Heart right ventricle (tissue), 16 donors: ENCODE measurements at regions not wholly inside any gene's neighbourhood (a gene's known extent, or its start where the extent isn't known, plus 50 kb on each side); places are given as distances from the start of the nearest gene placed in this dataset.

Experiments used
- ATAC-seq, 8 donors: fragments of 200-7000 bp; cut with Tn5 transposase; one replicate each; pipeline ENCODE4 v1.9.1; 2020; ENCODE audit warnings: mild to moderate bottlenecking in 8 of 8, moderate library complexity in 8 of 8, moderate number of reproducible peaks in 1 of 8
- DNase-seq, 2 donors: peaks; one replicate each; pipeline ENCODE4 v3.0.0-alpha.2; 2020
- H3K27ac ChIP-seq, 10 donors: fragments of 200-600 bp; sonication (generic) in 2 of 10; one replicate each; pipeline versions ENCODE4 v1.5.0 to v1.8.0; 2020 to 2022; ENCODE audit warnings: mild to moderate bottlenecking in 3 of 10
- H3K27me3 ChIP-seq, 7 donors: fragments of 200-600 bp; one replicate each; pipeline ENCODE4 v1.8.0; 2021 to 2022; ENCODE audit warnings: mild to moderate bottlenecking in 2 of 7
- H3K36me3 ChIP-seq, 9 donors: fragments of 200-600 bp; sonication (generic) in 1 of 9; one replicate each; pipeline versions ENCODE4 v1.5.0 to v1.8.0; 2020 to 2022; ENCODE audit warnings: mild to moderate bottlenecking in 2 of 9
- H3K4me1 ChIP-seq, 9 donors: fragments of 200-600 bp; sonication (generic) in 1 of 9; one replicate each; pipeline versions ENCODE4 v1.5.0 to v1.8.0; 2020 to 2022; ENCODE audit warnings: mild to moderate bottlenecking in 4 of 9
- H3K4me3 ChIP-seq, 10 donors: fragments of 200-600 bp; sonication (generic) in 2 of 10; one replicate each; pipeline versions ENCODE4 v1.5.0 to v1.8.0; 2020 to 2022; ENCODE audit warnings: mild to moderate bottlenecking in 7 of 10, moderate library complexity in 2 of 10
- H3K9me3 ChIP-seq, 11 donors: fragments of 200-600 bp in 10 of 11; sonication (generic) in 2 of 11; one replicate each; pipeline versions ENCODE4 v1.5.0 to v1.8.0; 2013 to 2022; ENCODE audit warnings: mild to moderate bottlenecking in 2 of 11, control low read depth in 1 of 11, moderate library complexity in 1 of 11
- WGBS, 2 donors: extraction: QIAGEN DNeasy Blood & Tissue Kit; methylation state at CpG; one replicate each; pipeline ENCODE4 v1.1.7; 2013; ENCODE audit warnings: inconsistent platforms in 1 of 2; 5-methylcytosine and 5-hydroxymethylcytosine counted together
- intact Hi-C, 10 donors: fragments of 100-400 bp; cut with DNase I; formaldehyde crosslinking; loops; one replicate each; pipeline versions ENCODE4 v1.11.1 to v1.14.2; 2022
- TF ChIP-seq, protein P1 (sequence below), 9 donors: fragments of 200-600 bp; sonication (generic) in 2 of 9; IDR thresholded peaks; one replicate each; pipeline versions ENCODE4 v1.5.0 to v1.8.0; 2021 to 2022; ENCODE audit warnings: antibody characterized with exemption in 9 of 9, mild to moderate bottlenecking in 5 of 9, moderate library complexity in 1 of 9
- donor health status: Arrhythmogenic right ventricular cardiomyopathy.
- donor health status: ischemic (EF 13 %, LVEDD 7.1; RV severe dilation, severe dysfunction).
- donor health status: healthy with polysubstance abuse.
- donor health status: DM: no; HTN: yes; CAD: no.
- donor health status: DM: no; HTN: no; CAD: no.
- donor health status: ischemic (EF 25% LVEDD 6.9; RV normal size, moderate dysfunction).
- donor health status: ischemic (EF 25% LVEDD 5.7; RV mildly dilated, moderate dysfunction).
- donor health status: healthy.
- donor health status: DM: yes; HTN: yes; CAD: no.
- donor health status: Ischemic cardiomyopathy.
- donor health status: ischemic (EF 35%, LVEDD 5.7; RV mildly dilated, moderate dysfunction).
- donor health status: nonischemic (EF 11% LVEDD 7.7; RV severe dilation, severe dysfunction).
- donor health status: DM: yes; HTN: yes; CAD: no.
- donor health status: PGD.
- donor health status: ischemic (EF 29% LVEDD 5.4; RV normal size, mild dysfunction).
- donor health status: nonischemic (EF 23%, LVEDD 6.1; RV moderate dilation, normal function).

DNA sequence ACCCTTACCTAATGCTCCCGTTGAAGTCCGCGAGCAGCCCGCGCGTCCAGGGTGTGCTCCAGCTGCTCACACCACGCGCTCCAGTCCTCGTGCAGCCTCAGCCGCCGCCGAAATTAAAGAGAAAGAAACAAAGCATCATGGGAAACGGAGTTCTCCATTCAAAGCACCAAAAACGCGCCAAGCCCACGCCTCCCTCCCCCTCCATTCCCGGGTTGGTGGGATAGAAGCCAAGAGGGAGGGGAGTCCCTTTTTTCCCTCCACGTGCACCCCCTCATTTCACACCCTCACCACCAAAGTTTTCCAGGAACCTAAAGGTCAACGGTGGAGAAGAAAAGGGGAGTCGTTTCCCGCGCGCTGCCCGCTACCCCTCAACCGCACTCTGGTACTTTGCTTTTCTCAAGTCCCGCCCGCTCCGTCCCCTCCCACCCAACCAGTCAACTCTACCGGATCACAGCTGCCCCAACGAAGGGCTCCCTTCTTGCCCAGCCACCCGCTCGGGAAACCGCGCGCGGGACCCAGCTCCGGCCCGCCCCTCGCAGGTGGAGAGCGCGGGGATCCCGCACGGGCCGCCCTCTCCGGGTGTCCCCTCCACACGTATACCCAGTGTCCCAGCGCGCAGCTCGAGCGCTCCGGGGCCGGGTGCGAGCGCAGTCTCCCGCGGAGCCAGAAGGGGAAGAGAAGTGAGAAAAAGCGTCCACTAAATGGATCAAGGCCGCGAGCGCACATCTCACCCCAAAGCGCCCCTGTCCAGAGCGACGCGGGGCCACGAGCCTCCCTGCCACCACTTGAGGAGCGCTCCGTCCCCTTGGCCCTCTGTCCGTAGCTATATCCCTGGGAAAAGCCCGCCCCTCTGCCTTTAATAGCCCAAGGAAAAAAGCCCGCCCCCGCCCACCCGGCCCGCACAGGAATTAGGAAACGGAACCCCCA lies 65.1 kb upstream of the CCDC160 start:
- no peaks in the 10 kb centered on the region for H3K9me3 ChIP-seq
- DNase-seq (peak; percentile 13 to 14), ATAC-seq (peak; percentile 41 to 81 (median 64))
- TF ChIP-seq, protein P1, sequence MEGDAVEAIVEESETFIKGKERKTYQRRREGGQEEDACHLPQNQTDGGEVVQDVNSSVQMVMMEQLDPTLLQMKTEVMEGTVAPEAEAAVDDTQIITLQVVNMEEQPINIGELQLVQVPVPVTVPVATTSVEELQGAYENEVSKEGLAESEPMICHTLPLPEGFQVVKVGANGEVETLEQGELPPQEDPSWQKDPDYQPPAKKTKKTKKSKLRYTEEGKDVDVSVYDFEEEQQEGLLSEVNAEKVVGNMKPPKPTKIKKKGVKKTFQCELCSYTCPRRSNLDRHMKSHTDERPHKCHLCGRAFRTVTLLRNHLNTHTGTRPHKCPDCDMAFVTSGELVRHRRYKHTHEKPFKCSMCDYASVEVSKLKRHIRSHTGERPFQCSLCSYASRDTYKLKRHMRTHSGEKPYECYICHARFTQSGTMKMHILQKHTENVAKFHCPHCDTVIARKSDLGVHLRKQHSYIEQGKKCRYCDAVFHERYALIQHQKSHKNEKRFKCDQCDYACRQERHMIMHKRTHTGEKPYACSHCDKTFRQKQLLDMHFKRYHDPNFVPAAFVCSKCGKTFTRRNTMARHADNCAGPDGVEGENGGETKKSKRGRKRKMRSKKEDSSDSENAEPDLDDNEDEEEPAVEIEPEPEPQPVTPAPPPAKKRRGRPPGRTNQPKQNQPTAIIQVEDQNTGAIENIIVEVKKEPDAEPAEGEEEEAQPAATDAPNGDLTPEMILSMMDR (IDR thresholded peaks at IDR 0.05) = no peak
- no peaks in the 10 kb centered on the region for H3K36me3 ChIP-seq
- peak overlapping the region; percentile 38 to 62 (median 56) for H3K4me3 ChIP-seq
- H3K4me1 ChIP-seq = peaks cover 0 to 8% (median 0%) of the 10 kb centered on the region in 9 donors
- intact Hi-C loops = no loop called here
- peaks cover 0 to 70% (median 0%) of the 10 kb centered on the region in 7 donors for H3K27me3 ChIP-seq
- WGBS, 2 donors = 1% methylated on average over 63 to 74 of the region's 74 CpGs
- no peak overlapping the region for H3K27ac ChIP-seq

GRCh38 chrX:134172588-134173259 lies 64.3 kb upstream of the CCDC160 start:
- intact Hi-C loops = no loop called here
- Histone ChIP-seq H3K27ac (no peak overlapping the region), H3K27me3 (peaks cover 0 to 78% (median 0%) of the 10 kb centered on the region in 7 donors), H3K4me3 (peak overlapping the region; percentile 38 to 62 (median 56)), H3K4me1 (peaks cover 0 to 8% (median 0%) of the 10 kb centered on the region in 9 donors), H3K9me3 (no peaks in the 10 kb centered on the region), H3K36me3 (no peaks in the 10 kb centered on the region)
- ATAC-seq (peak; percentile 49 to 75 (median 64)), DNase-seq (peak in 1 of 2 donors; percentile 44)
- 0 to 1% methylated on average over 51 of the region's 51 CpGs for WGBS, 2 donors
- TF ChIP-seq, protein P1 (IDR thresholded peaks at IDR 0.05) = no peak

- WGBS, 2 donors = 4 to 9% methylated on average over 26 to 27 of the region's 27 CpGs
- Histone ChIP-seq H3K27ac (no peak overlapping the region), H3K4me3 (peak overlapping the region in 7 of 10 donors; percentile 47 to 62 (median 57)), H3K4me1 (peaks cover 0 to 8% (median 0%) of the 10 kb centered on the region in 9 donors), H3K27me3 (peaks cover 0 to 78% (median 0%) of the 10 kb centered on the region in 7 donors), H3K36me3 (no peaks in the 10 kb centered on the region), H3K9me3 (no peaks in the 10 kb centered on the region)
- TF ChIP-seq, protein P1 (IDR thresholded peaks at IDR 0.05) = no peak
- intact Hi-C loops = no loop called here
- DNase-seq (no peak), ATAC-seq (no peak)
Measured at GRCh38 chrX:134173541-134174272, 63.3 kb upstream of the CCDC160 start.

DNA sequence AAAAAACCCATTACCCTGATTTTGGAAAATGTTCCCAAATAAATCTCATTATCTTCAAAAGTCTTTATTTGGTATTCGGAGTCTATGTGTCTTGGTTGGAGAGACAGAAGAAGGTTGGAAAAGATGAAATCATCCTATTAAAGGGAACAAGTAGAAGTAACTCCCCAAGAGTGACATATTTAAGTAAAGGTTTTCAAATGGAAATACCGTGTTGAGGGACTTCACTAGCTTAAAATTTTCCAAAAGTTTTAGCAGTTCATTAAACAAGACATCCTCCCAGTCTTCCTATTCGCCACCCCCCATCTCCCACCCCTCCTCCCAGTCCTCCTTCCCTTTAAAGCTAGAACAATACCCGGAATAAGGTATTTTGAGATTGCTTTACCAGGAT lies 62.7 kb upstream of the CCDC160 start:
- DNase-seq (no peak), ATAC-seq (no peak)
- H3K27me3 ChIP-seq = peaks cover 0 to 84% (median 0%) of the 10 kb centered on the region in 7 donors

More for the DNA sequence above, 62.7 kb upstream of the CCDC160 start:
- H3K36me3 ChIP-seq = no peaks in the 10 kb centered on the region
- intact Hi-C loops = no loop called here
- H3K27ac ChIP-seq = no peak overlapping the region
- peaks cover 0 to 8% (median 0%) of the 10 kb centered on the region in 9 donors for H3K4me1 ChIP-seq
- no peaks in the 10 kb centered on the region for H3K9me3 ChIP-seq
- TF ChIP-seq, protein P1 (IDR thresholded peaks at IDR 0.05) = no peak
- H3K4me3 ChIP-seq = peak overlapping the region in 2 of 10 donors; percentile 57
- 33 to 49% methylated on average over 4 of the region's 4 CpGs for WGBS, 2 donors
